Testis (tissue), 2 donors: ENCODE measurements at regions not wholly inside any gene's neighbourhood (a gene's known extent, or its start where the extent isn't known, plus 50 kb on each side); places are given as distances from the start of the nearest gene placed in this dataset.

Experiments
- DNase-seq: peaks from one replicate; pipeline ENCODE4 v3.0.0-alpha.2; 2019
- H3K27ac ChIP-seq, 2 donors: fragments of 200-600 bp; sonication (generic); one replicate each; pipeline ENCODE4 v1.5.1; 2019
- H3K27me3 ChIP-seq: fragments of 200-600 bp; sonication (generic); one replicate; pipeline ENCODE4 v1.5.1; 2019
- H3K36me3 ChIP-seq: fragments of 200-600 bp; sonication (generic); one replicate; pipeline ENCODE4 v1.5.1; 2017; ENCODE audit warnings: low read depth; ENCODE audit errors: missing control alignments
- H3K4me1 ChIP-seq: fragments of 200-600 bp; sonication (generic); one replicate; pipeline ENCODE4 v1.5.1; 2019
- H3K4me3 ChIP-seq, 2 donors: fragments of 200-600 bp; sonication (generic); one replicate each; pipeline ENCODE4 v1.5.1; 2017 to 2019
- H3K9me3 ChIP-seq: fragments of 200-600 bp; sonication (generic); one replicate; pipeline ENCODE4 v1.5.1; 2017
- POLR2A ChIP-seq: fragments of 450-650 bp; IDR thresholded peaks from one replicate; pipeline ENCODE4 v1.6.1; 2017; ENCODE audit warnings: antibody characterized with exemption, mild to moderate bottlenecking, moderate library complexity
- WGBS, 2 donors: methylation state at CpG; one replicate each; pipeline ENCODE4 v1.1.5; 2018; 5-methylcytosine and 5-hydroxymethylcytosine counted together
- intact Hi-C: fragments of 100-400 bp; cut with DNase I; formaldehyde crosslinking; loops from one replicate; pipeline ENCODE4 v1.15.1; 2023; ENCODE audit warnings: low total_unique reads
- TF ChIP-seq, protein P1 (sequence below), 3 experiments: fragments of 450-650 bp in 2 of 3; fragments of 200-600 bp in 1 of 3; sonication (generic) in 1 of 3; IDR thresholded peaks; one replicate each; pipeline ENCODE4 v1.5.1; 2016 to 2019; ENCODE audit warnings: antibody characterized with exemption in 3 of 3, mild to moderate bottlenecking in 2 of 3, moderate library complexity in 1 of 3

- H3K27ac ChIP-seq = no peak overlapping the region
- intact Hi-C loops = no loop called here
- H3K4me1 ChIP-seq = peaks cover 4% of the 10 kb centered on the region
- no peaks in the 10 kb centered on the region for H3K27me3 ChIP-seq
- no peaks in the 10 kb centered on the region for H3K9me3 ChIP-seq
- TF ChIP-seq, protein P1, sequence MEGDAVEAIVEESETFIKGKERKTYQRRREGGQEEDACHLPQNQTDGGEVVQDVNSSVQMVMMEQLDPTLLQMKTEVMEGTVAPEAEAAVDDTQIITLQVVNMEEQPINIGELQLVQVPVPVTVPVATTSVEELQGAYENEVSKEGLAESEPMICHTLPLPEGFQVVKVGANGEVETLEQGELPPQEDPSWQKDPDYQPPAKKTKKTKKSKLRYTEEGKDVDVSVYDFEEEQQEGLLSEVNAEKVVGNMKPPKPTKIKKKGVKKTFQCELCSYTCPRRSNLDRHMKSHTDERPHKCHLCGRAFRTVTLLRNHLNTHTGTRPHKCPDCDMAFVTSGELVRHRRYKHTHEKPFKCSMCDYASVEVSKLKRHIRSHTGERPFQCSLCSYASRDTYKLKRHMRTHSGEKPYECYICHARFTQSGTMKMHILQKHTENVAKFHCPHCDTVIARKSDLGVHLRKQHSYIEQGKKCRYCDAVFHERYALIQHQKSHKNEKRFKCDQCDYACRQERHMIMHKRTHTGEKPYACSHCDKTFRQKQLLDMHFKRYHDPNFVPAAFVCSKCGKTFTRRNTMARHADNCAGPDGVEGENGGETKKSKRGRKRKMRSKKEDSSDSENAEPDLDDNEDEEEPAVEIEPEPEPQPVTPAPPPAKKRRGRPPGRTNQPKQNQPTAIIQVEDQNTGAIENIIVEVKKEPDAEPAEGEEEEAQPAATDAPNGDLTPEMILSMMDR (IDR thresholded peaks at IDR 0.05) = no peak
- TF ChIP-seq POLR2A = no peak
- H3K4me3 ChIP-seq = no peak overlapping the region
- H3K36me3 ChIP-seq = no peaks in the 10 kb centered on the region
- 79 to 84% methylated on average over 3 of the region's 3 CpGs for whole genome bisulfite sequencing, 2 donors
- DNase-seq = no peak
Measured at GRCh38 chr6:79775222-79775621, 144.1 kb downstream of the SH3BGRL2 start.

DNA sequence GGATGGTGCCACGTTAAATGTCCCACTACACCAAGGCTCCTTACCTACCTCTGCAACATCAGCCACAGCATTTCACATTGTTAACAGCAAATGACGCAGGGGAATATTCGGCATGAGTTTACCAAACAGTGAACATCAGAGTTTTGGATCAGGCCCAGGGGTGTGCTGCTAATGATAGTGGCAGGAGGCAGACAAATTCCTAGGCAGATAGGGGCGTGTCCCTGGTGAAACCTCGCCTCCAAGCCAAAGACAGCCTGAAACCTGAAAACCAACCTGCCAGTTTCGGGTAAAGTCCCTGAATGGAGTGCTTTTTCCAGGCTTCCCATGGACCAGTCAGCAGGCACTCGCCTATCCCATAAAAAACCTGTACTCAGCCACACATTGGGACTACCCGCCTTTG lies 133.6 kb downstream of the SH3BGRL2 start:
- Histone ChIP-seq H3K4me3 (no peak overlapping the region), H3K36me3 (no peaks in the 10 kb centered on the region), H3K27me3 (no peaks in the 10 kb centered on the region), H3K4me1 (no peaks in the 10 kb centered on the region), H3K27ac (no peak overlapping the region), H3K9me3 (no peaks in the 10 kb centered on the region)
- DNase-seq = no peak
- TF ChIP-seq POLR2A = no peak
- TF ChIP-seq, protein P1 (IDR thresholded peaks at IDR 0.05) = no peak
- WGBS, 2 donors = 73 to 84% methylated on average over 8 of the region's 8 CpGs
- intact Hi-C loops = no loop called here

GRCh38 chr6:79763301-79763700 lies 132.2 kb downstream of the SH3BGRL2 start:
- intact Hi-C loops = no loop called here
- Histone ChIP-seq H3K27ac (no peak overlapping the region), H3K4me3 (no peak overlapping the region), H3K9me3 (no peaks in the 10 kb centered on the region), H3K36me3 (no peaks in the 10 kb centered on the region), H3K27me3 (no peaks in the 10 kb centered on the region), H3K4me1 (no peaks in the 10 kb centered on the region)
- TF ChIP-seq POLR2A = no peak
- TF ChIP-seq, protein P1 (IDR thresholded peaks at IDR 0.05) = no peak
- no peak for DNase-seq
- WGBS, 2 donors = 95 to 96% methylated on average over 2 of the region's 2 CpGs

- intact Hi-C loops = no loop called here
- Histone ChIP-seq H3K9me3 (no peaks in the 10 kb centered on the region), H3K27me3 (no peaks in the 10 kb centered on the region), H3K4me3 (no peak overlapping the region), H3K4me1 (no peaks in the 10 kb centered on the region), H3K36me3 (no peaks in the 10 kb centered on the region), H3K27ac (no peak overlapping the region)
- WGBS, 2 donors = 34 to 54% methylated on average over 3 of the region's 3 CpGs
- no peak for DNase-seq
- no peak for TF ChIP-seq POLR2A
- TF ChIP-seq, protein P1 (IDR thresholded peaks at IDR 0.05) = no peak
Measured at GRCh38 chr6:79762370-79762769, 131.2 kb downstream of the SH3BGRL2 start.

DNA sequence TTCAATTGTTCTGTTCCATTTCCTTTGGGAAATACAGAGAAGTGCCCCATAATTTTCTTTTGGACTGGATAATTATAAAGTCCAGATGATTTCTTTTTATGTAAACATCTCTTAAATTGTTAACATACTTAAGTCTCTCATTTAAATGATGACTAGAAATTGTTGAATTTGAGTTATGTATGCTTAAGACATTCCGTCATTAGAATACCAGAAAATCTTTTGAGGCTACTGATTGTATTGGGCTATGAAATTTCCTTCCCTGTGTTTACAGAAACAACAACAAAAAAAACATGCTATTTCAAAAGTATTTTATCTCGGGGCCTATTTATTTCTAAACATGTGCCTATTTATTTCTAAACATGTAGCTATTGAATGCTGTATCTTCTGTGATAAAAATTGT lies 125.4 kb downstream of the SH3BGRL2 start:
- no peak overlapping the region for H3K4me3 ChIP-seq
- H3K27ac ChIP-seq = no peak overlapping the region
- no peak for DNase-seq
- 84 to 85% methylated on average over 2 of the region's 2 CpGs for whole genome bisulfite sequencing, 2 donors
- intact Hi-C loops = no loop called here
- no peaks in the 10 kb centered on the region for H3K36me3 ChIP-seq
- no peaks in the 10 kb centered on the region for H3K4me1 ChIP-seq
- no peaks in the 10 kb centered on the region for H3K9me3 ChIP-seq
- TF ChIP-seq, protein P1 (IDR thresholded peaks at IDR 0.05) = no peak
- no peak for TF ChIP-seq POLR2A
- H3K27me3 ChIP-seq = no peaks in the 10 kb centered on the region
